Trophoblast cell (in vitro differentiated cells and primary cell): ENCODE measurements at regions not wholly inside any gene's neighbourhood (a gene's known extent, or its start where the extent isn't known, plus 50 kb on each side); places are given as distances from the start of the nearest gene placed in this dataset.

Source experiments
- DNase-seq, 2 donors: peaks; one replicate each; pipeline ENCODE4 v3.0.0-alpha.2; 2016
- H2AFZ ChIP-seq: 2 replicates; pipeline ENCODE4 v1.6.1; 2013; ENCODE audit warnings: low read length, moderate library complexity, mild to moderate bottlenecking; ENCODE audit not compliant: insufficient read depth, poor library complexity
- H2AK5ac ChIP-seq: 2 replicates; pipeline ENCODE4 v1.6.1; 2013; ENCODE audit warnings: mild to moderate bottlenecking, low read length
- H2BK120ac ChIP-seq: 2 replicates; pipeline ENCODE4 v1.6.1; 2013; ENCODE audit warnings: low read length, mild to moderate bottlenecking, moderate library complexity; ENCODE audit not compliant: insufficient read depth, poor library complexity
- H2BK12ac ChIP-seq: 2 replicates; pipeline ENCODE4 v1.6.1; 2013; ENCODE audit warnings: mild to moderate bottlenecking, low read length, moderate library complexity
- H2BK5ac ChIP-seq: 2 replicates; pipeline ENCODE4 v1.6.1; 2013; ENCODE audit warnings: low read length, low read depth, moderate library complexity, mild to moderate bottlenecking; ENCODE audit not compliant: poor library complexity
- H3K14ac ChIP-seq: 2 replicates; pipeline ENCODE4 v1.6.1; 2013; ENCODE audit warnings: mild to moderate bottlenecking, low read length
- H3K18ac ChIP-seq: 2 replicates; pipeline ENCODE4 v1.6.1; 2013; ENCODE audit warnings: mild to moderate bottlenecking, low read length
- H3K23ac ChIP-seq: 2 replicates; pipeline ENCODE4 v1.6.1; 2013; ENCODE audit warnings: low read length
- H3K27ac ChIP-seq: 2 replicates; pipeline ENCODE4 v1.5.1; 2013; ENCODE audit warnings: low read depth, mild to moderate bottlenecking, inconsistent platforms, low read length, moderate library complexity
- H3K27me3 ChIP-seq: 2 replicates; pipeline ENCODE4 v1.6.1; 2013; ENCODE audit warnings: inconsistent platforms, mild to moderate bottlenecking, low read length, moderate library complexity; ENCODE audit not compliant: insufficient read depth
- H3K36me3 ChIP-seq, 2 experiments: 1 replicate in 1 of 2; 2 replicates in 1 of 2; pipeline ENCODE4 v1.6.1; 2013; ENCODE audit warnings: low read length in 2 of 2, mild to moderate bottlenecking in 2 of 2, moderate library complexity in 1 of 2; ENCODE audit not compliant: insufficient read depth in 2 of 2, control insufficient read depth in 1 of 2
- H3K4ac ChIP-seq: 2 replicates; pipeline ENCODE4 v1.6.1; 2013; ENCODE audit warnings: low read depth, mild to moderate bottlenecking, low read length, moderate library complexity
- H3K4me1 ChIP-seq, 2 experiments: 1 replicate in 1 of 2; 2 replicates in 1 of 2; pipeline ENCODE4 v1.6.1; 2013; ENCODE audit warnings: low read length in 2 of 2, mild to moderate bottlenecking in 2 of 2, moderate library complexity in 1 of 2; ENCODE audit not compliant: insufficient read depth in 2 of 2, control insufficient read depth in 1 of 2
- H3K4me2 ChIP-seq: 2 replicates; pipeline ENCODE4 v1.6.1; 2013; ENCODE audit warnings: inconsistent platforms, mild to moderate bottlenecking, low read length, moderate library complexity
- H3K4me3 ChIP-seq: 2 replicates; pipeline ENCODE4 v1.5.1; 2013; ENCODE audit warnings: mild to moderate bottlenecking, low read depth, low read length, inconsistent platforms
- H3K79me1 ChIP-seq: one replicate; pipeline ENCODE4 v1.6.1; 2013; ENCODE audit warnings: low read length
- H3K79me2 ChIP-seq: 2 replicates; pipeline ENCODE4 v1.6.1; 2013; ENCODE audit warnings: low read length, mild to moderate bottlenecking; ENCODE audit not compliant: control insufficient read depth, insufficient read depth, poor library complexity
- H3K9ac ChIP-seq: 2 replicates; pipeline ENCODE4 v1.6.1; 2013; ENCODE audit warnings: mild to moderate bottlenecking, low read length
- H3K9me3 ChIP-seq: 2 replicates; pipeline ENCODE4 v1.6.1; 2013; ENCODE audit warnings: low read depth, mild to moderate bottlenecking, control low read depth, inconsistent platforms, low read length; ENCODE audit not compliant: insufficient read depth
- H4K12ac ChIP-seq: 2 replicates; pipeline ENCODE4 v1.6.1; 2013; ENCODE audit warnings: low read depth, mild to moderate bottlenecking, low read length, moderate library complexity
- H4K8ac ChIP-seq: 2 replicates; pipeline ENCODE4 v1.6.1; 2013; ENCODE audit warnings: low read depth, mild to moderate bottlenecking, low read length, moderate library complexity
- H4K91ac ChIP-seq: one replicate; pipeline ENCODE4 v1.6.1; 2013; ENCODE audit warnings: low read depth, mild to moderate bottlenecking, low read length, moderate library complexity
- WGBS: extraction: QIAGEN DNeasy Blood & Tissue Kit; methylation state at CpG from one replicate; pipeline ENCODE4 v1.1.7; 2013; ENCODE audit warnings: missing lambda C conversion rate; ENCODE audit not compliant: insufficient read length, insufficient coverage; ENCODE audit errors: extremely low coverage; 5-methylcytosine and 5-hydroxymethylcytosine counted together

GRCh38 chr20:10961651-10962288 lies 288.0 kb upstream of the JAG1 start:
- no peak overlapping the region for H3K9ac ChIP-seq
- H3K4ac ChIP-seq: no peak overlapping the region
- no peak overlapping the region for H2BK120ac ChIP-seq
- no peak overlapping the region for H3K4me3 ChIP-seq
- no peak overlapping the region for H4K8ac ChIP-seq
- no peak overlapping the region for H3K23ac ChIP-seq
- no peak overlapping the region for H4K12ac ChIP-seq
- no peaks in the 10 kb centered on the region for H3K36me3 ChIP-seq
- H3K4me2 ChIP-seq: no peak overlapping the region
- no peak overlapping the region for H3K14ac ChIP-seq
- H3K18ac ChIP-seq: no peak overlapping the region
- WGBS: no CpG with 5 or more reads among the region's 1 CpG
- H4K91ac ChIP-seq: no peak overlapping the region
- H2AFZ ChIP-seq: no peak overlapping the region
- H2BK5ac ChIP-seq: no peak overlapping the region
- no peaks in the 10 kb centered on the region for H3K79me2 ChIP-seq
- H3K27me3 ChIP-seq: no peaks in the 10 kb centered on the region
- H2AK5ac ChIP-seq: no peak overlapping the region
- no peak overlapping the region for H2BK12ac ChIP-seq
- no peaks in the 10 kb centered on the region for H3K9me3 ChIP-seq
- no peak for DNase-seq
- no peaks in the 10 kb centered on the region for H3K79me1 ChIP-seq
- no peaks in the 10 kb centered on the region for H3K4me1 ChIP-seq
- no peak overlapping the region for H3K27ac ChIP-seq

GRCh38 chr20:10962937-10963336 lies 289.1 kb upstream of the JAG1 start:
- Histone ChIP-seq H2AFZ (no peak overlapping the region), H4K8ac (no peak overlapping the region), H3K79me2 (no peaks in the 10 kb centered on the region), H3K36me3 (no peaks in the 10 kb centered on the region), H2BK120ac (no peak overlapping the region), H2BK5ac (no peak overlapping the region), H2BK12ac (no peak overlapping the region), H3K14ac (no peak overlapping the region), H3K4ac (no peak overlapping the region), H3K27ac (no peak overlapping the region), H3K18ac (no peak overlapping the region), H3K4me2 (no peak overlapping the region), H3K4me3 (no peak overlapping the region), H3K9ac (no peak overlapping the region), H3K27me3 (no peaks in the 10 kb centered on the region), H3K79me1 (no peaks in the 10 kb centered on the region), H4K12ac (no peak overlapping the region), H3K4me1 (no peaks in the 10 kb centered on the region), H2AK5ac (no peak overlapping the region), H3K9me3 (no peaks in the 10 kb centered on the region), H3K23ac (no peak overlapping the region), H4K91ac (no peak overlapping the region)
- no peak for DNase-seq
- no CpG with 5 or more reads among the region's 3 CpGs for WGBS

DNA sequence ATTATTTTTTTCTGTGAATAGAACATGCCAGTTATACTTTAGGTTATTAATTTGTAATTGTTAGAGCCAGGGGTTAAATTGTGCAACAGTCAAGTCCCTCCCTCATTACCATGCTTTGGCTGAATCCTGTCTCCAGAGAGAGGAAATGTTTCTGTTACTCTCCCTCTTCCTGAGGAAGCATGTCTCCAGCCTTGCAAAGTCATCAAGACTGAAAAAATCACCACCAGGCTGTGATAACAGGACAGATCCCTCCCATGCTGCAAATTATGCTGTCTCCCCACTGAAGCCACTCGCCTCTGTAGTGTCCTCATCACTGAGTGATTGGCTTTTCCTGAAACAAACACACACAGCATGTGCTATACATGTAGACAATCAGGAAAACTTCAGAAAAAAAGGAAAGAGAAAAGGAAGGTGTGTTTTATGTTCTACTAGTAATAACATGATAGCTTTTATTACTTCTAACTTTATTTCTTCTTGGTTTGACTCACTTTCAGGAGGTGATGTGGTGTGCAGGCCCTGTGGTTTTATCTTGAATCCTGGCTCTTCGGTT lies 290.0 kb upstream of the JAG1 start:
- Histone ChIP-seq H3K14ac (no peak overlapping the region), H2BK5ac (no peak overlapping the region), H3K4ac (no peak overlapping the region), H3K4me2 (no peak overlapping the region), H3K79me1 (no peaks in the 10 kb centered on the region), H4K91ac (no peak overlapping the region), H2AK5ac (no peak overlapping the region), H3K23ac (no peak overlapping the region), H3K9ac (no peak overlapping the region), H3K4me3 (no peak overlapping the region), H3K36me3 (no peaks in the 10 kb centered on the region), H4K12ac (no peak overlapping the region), H3K27me3 (no peaks in the 10 kb centered on the region), H3K4me1 (no peaks in the 10 kb centered on the region), H3K9me3 (no peaks in the 10 kb centered on the region), H2BK12ac (no peak overlapping the region), H3K27ac (no peak overlapping the region), H3K79me2 (no peaks in the 10 kb centered on the region), H4K8ac (no peak overlapping the region), H2AFZ (no peak overlapping the region), H2BK120ac (no peak overlapping the region), H3K18ac (no peak overlapping the region)
- no CpG with 5 or more reads among the region's 2 CpGs for WGBS
- DNase-seq: no peak

DNA sequence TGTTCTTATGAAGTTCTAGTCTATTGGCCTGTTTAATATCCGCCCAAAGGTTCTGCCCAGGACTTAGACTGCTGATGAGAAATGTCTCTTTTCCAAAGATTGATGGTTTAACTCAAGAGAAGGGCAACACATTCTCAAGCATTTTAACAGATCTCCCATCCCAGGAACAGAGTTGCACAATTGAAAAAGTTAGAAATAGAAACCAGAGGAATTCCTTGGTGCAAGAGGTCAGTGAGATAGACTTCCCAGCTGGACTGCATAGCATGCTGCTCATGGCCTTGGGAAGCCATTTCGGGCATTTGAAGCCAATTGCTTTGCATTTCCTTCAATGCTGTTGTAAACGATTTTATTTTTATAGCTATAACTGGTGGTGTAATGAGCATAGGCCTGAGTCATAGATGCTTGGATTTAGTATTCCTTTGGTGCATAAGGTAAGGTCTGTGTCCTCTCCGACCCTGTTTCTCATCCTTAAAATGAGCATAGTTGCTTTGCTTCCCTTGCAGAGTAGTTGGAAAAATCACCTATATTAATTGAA lies 292.2 kb upstream of the JAG1 start:
- no peak overlapping the region for H3K18ac ChIP-seq
- no peak overlapping the region for H2BK120ac ChIP-seq
- no peaks in the 10 kb centered on the region for H3K4me1 ChIP-seq

More for the DNA sequence above, 292.2 kb upstream of the JAG1 start:
- Histone ChIP-seq H3K4me2 (no peak overlapping the region), H3K79me1 (no peaks in the 10 kb centered on the region), H2AFZ (no peak overlapping the region), H2BK5ac (no peak overlapping the region), H3K9ac (no peak overlapping the region), H3K4ac (no peak overlapping the region), H3K36me3 (no peaks in the 10 kb centered on the region), H3K27ac (no peak overlapping the region), H4K12ac (no peak overlapping the region), H3K4me3 (no peak overlapping the region), H3K23ac (no peak overlapping the region), H2AK5ac (no peak overlapping the region), H3K9me3 (no peaks in the 10 kb centered on the region), H3K14ac (no peak overlapping the region), H4K91ac (no peak overlapping the region), H4K8ac (no peak overlapping the region), H3K79me2 (no peaks in the 10 kb centered on the region), H2BK12ac (no peak overlapping the region), H3K27me3 (no peaks in the 10 kb centered on the region)
- no CpG with 5 or more reads among the region's 4 CpGs for WGBS
- DNase-seq: no peak
